ENCODE measurements at regions not wholly inside any gene's neighbourhood (a gene's known extent, or its start where the extent isn't known, plus 50 kb on each side); places are given as distances from the start of the nearest gene placed in this dataset.

DNA sequence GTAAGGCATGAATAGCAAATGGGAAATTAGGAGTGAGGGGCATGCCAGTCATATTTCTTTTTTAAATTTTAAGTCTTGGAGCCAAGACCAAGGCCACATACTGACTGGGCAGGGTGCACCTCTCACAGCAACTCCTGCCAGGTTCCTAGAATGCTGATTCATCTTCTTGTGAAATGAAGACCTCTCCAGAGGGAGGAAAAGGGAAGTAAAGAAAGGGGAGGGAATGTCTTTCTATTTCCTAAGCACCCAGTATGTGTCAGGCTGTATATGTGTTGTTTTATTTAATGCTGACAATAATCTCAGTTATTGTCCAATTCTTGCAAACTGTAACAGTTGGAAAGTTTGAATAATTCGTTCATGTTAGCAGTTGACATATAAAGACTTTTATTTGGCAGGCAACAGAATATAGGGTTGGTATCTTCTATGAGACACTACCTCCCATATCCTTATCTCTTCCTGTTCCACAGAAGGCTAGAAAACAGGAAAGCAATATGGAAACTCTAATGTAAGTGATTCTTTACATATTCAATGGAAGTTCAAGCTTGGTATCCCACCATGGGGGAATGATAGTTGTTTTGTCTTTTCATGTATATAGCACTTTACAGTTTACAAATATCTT is 259.1 kb upstream of the USP24 start:
- intact Hi-C loops (cut with micrococcal nuclease) = loop anchor here (2.0 to 10.0 kb wide), 4 partner anchors 45 to 1101 kb away; partner anchors contain the start of gene PLPP3
- CTCF ChIA-PET = interaction anchor here (1.5 kb wide), 1 partner anchor 33 kb away, joined by 6 read pairs; no protein-coding TSS in a partner anchor
- Histone ChIP-seq H3K4me2 (ENCODE audit: low read length) (no peak overlapping the region), H3K9ac (ENCODE audit: low read length) (peak overlapping the region; percentile 45; the same call in 1 of the 2 replicates), H3K36me3 (ENCODE audit: low read depth, low read length) (no peaks in the 10 kb centered on the region), H3K27ac (ENCODE audit: low read length) (peak overlapping the region; percentile 86), H2AFZ (ENCODE audit: low read length) (no peak overlapping the region), H3K27me3 (ENCODE audit: low read length) (no peaks in the 10 kb centered on the region), H3K4me3 (ENCODE audit: low read length) (no peak overlapping the region), H4K20me1 (ENCODE audit: low read length) (no peaks in the 10 kb centered on the region), H3K9me2 (replicated peaks; ENCODE audit: low read length) (no peaks in the 10 kb centered on the region), H3K79me2 (ENCODE audit: low read length) (no peaks in the 10 kb centered on the region), H3K9me3 (ENCODE audit: low read length) (no peaks in the 10 kb centered on the region), H3F3A (ENCODE audit: low read length, unreplicated experiment) (no peaks in the 10 kb centered on the region), H3K4me1 (ENCODE audit: insufficient read depth, low read length) (peaks cover 32% of the 10 kb centered on the region)
- TF ChIP-seq, protein P1, sequence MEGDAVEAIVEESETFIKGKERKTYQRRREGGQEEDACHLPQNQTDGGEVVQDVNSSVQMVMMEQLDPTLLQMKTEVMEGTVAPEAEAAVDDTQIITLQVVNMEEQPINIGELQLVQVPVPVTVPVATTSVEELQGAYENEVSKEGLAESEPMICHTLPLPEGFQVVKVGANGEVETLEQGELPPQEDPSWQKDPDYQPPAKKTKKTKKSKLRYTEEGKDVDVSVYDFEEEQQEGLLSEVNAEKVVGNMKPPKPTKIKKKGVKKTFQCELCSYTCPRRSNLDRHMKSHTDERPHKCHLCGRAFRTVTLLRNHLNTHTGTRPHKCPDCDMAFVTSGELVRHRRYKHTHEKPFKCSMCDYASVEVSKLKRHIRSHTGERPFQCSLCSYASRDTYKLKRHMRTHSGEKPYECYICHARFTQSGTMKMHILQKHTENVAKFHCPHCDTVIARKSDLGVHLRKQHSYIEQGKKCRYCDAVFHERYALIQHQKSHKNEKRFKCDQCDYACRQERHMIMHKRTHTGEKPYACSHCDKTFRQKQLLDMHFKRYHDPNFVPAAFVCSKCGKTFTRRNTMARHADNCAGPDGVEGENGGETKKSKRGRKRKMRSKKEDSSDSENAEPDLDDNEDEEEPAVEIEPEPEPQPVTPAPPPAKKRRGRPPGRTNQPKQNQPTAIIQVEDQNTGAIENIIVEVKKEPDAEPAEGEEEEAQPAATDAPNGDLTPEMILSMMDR (conservative IDR thresholded peaks at IDR 0.05; ENCODE audit: low read depth, low read length) = no peak
- no TSS peak for BruUV-seq (replicated peaks)
- peak; percentile 67 for ATAC-seq
- DNase-seq = peak; percentile 73
- POLR2A ChIA-PET (ENCODE audit: unreplicated experiment) = interaction anchor here (0.6 kb wide), 1 partner anchor 12 kb away, joined by 5 read pairs; no protein-coding TSS in a partner anchor

DNA sequence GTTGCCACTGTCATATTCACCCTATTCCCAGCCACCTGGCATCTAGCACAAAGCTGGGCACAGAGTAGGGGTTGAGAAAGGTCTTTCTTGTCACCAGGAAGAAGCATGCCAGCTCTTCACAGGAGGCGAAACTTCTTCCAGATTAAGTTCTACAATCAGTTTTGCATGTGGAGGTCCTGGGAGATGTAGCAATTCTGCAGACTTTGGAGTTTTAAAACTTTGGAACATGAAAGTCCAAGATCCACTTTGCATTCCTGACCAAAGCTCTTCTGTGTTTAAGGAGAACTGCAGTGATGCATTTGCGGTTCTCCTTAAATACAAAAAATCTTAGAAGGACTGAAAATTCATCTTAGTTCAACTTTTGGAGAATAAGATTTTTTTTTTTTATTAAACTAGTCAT is 258.5 kb upstream of the USP24 start:
- H3K27ac ChIP-seq (ENCODE audit: low read length) = peak overlapping the region; percentile 86
- ChIA-PET CTCF (interaction anchor here (1.5 to 1.6 kb wide), 2 partner anchors 33 to 95 kb away, joined by 6 to 7 read pairs; no protein-coding TSS in a partner anchor), POLR2A (ENCODE audit: unreplicated experiment) (interaction anchor here (0.6 kb wide), 1 partner anchor 11 kb away, joined by 5 read pairs; no protein-coding TSS in a partner anchor)
- H3K79me2 ChIP-seq (ENCODE audit: low read length) = no peaks in the 10 kb centered on the region
- H3K9me2 ChIP-seq (replicated peaks; ENCODE audit: low read length) = no peaks in the 10 kb centered on the region
- no peak for ATAC-seq
- no peaks in the 10 kb centered on the region for H3K36me3 ChIP-seq (ENCODE audit: low read depth, low read length)
- BruUV-seq (replicated peaks) = no TSS peak
- H3K4me3 ChIP-seq (ENCODE audit: low read length) = no peak overlapping the region; the same call in 1 of the 2 replicates
- no peak for DNase-seq
- peaks cover 32% of the 10 kb centered on the region for H3K4me1 ChIP-seq (ENCODE audit: insufficient read depth, low read length)
- no peaks in the 10 kb centered on the region for H3K27me3 ChIP-seq (ENCODE audit: low read length)
- TF ChIP-seq EZH2phosphoT487 (IDR thresholded peaks at IDR 0.05; ENCODE audit: borderline replicate concordance, low read length) = no peak
- TF ChIP-seq EZH2 (IDR thresholded peaks at IDR 0.05; ENCODE audit: low read length, unreplicated experiment) = no peak
- TF ChIP-seq, protein P1 (conservative IDR thresholded peaks at IDR 0.05; ENCODE audit: low read depth, low read length) = no peak
- peak overlapping the region; percentile 45; the same call in 1 of the 2 replicates for H3K9ac ChIP-seq (ENCODE audit: low read length)
- no peak overlapping the region for H2AFZ ChIP-seq (ENCODE audit: low read length)
- H3K4me2 ChIP-seq (ENCODE audit: low read length) = peak overlapping the region; percentile 32
- intact Hi-C loops (cut with micrococcal nuclease) = loop anchor here (2.0 to 10.0 kb wide), 4 partner anchors 45 to 1101 kb away; partner anchors contain the start of gene PLPP3
- H3F3A ChIP-seq (ENCODE audit: low read length, unreplicated experiment) = no peaks in the 10 kb centered on the region
- H4K20me1 ChIP-seq (ENCODE audit: low read length) = no peaks in the 10 kb centered on the region
- H3K9me3 ChIP-seq (ENCODE audit: low read length) = no peaks in the 10 kb centered on the region

DNA sequence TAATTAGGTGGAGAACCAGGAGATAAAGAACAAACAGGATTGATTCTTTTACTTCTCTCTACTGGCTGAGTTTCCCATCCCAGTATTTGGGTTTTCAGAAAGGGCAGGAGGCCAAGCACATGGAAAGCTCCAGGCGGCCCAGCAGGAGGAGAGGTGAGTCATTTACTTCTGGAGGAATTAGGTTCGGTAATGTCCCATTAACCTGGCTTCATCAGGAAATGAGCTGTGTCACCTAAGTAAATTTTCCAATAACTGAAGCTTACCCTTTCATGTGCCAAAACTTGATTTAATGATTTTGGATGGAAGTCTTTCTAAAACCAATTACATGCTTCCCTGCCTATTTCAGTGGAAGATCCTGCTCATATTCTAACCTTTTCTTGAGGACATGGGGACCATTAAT is 257.6 kb upstream of the USP24 start:
- ATAC-seq (peak; percentile 84), DNase-seq (peak; percentile 87)
- ChIA-PET POLR2A (ENCODE audit: unreplicated experiment) (interaction anchor here (0.5 kb wide), 1 partner anchor 1107 kb away, joined by 6 read pairs; the partner anchor contains the start of gene PLPP3), CTCF (interaction anchor here (0.7 to 1.6 kb wide), 4 partner anchors 34 to 187 kb away, joined by 3 to 12 read pairs (median 6); no protein-coding TSS in a partner anchor)
- Histone ChIP-seq H3K36me3 (ENCODE audit: low read depth, low read length) (no peaks in the 10 kb centered on the region), H3F3A (ENCODE audit: low read length, unreplicated experiment) (no peaks in the 10 kb centered on the region), H3K4me3 (ENCODE audit: low read length) (no peak overlapping the region), H3K27me3 (ENCODE audit: low read length) (no peaks in the 10 kb centered on the region), H3K27ac (ENCODE audit: low read length) (peak overlapping the region; percentile 86), H3K4me1 (ENCODE audit: insufficient read depth, low read length) (peaks cover 32% of the 10 kb centered on the region), H3K9ac (ENCODE audit: low read length) (peak overlapping the region; percentile 45; the same call in 1 of the 2 replicates), H3K4me2 (ENCODE audit: low read length) (peak overlapping the region; percentile 36), H3K79me2 (ENCODE audit: low read length) (no peaks in the 10 kb centered on the region), H3K9me3 (ENCODE audit: low read length) (no peaks in the 10 kb centered on the region), H4K20me1 (ENCODE audit: low read length) (no peaks in the 10 kb centered on the region), H2AFZ (ENCODE audit: low read length) (no peak overlapping the region), H3K9me2 (replicated peaks; ENCODE audit: low read length) (no peaks in the 10 kb centered on the region)
- TF ChIP-seq, protein P1 (conservative IDR thresholded peaks at IDR 0.05; ENCODE audit: low read depth, low read length) = no peak
- TF ChIP-seq EZH2 (IDR thresholded peaks at IDR 0.05; ENCODE audit: low read length, unreplicated experiment) (no peak), EZH2phosphoT487 (IDR thresholded peaks at IDR 0.05; ENCODE audit: borderline replicate concordance, low read length) (no peak)
- no TSS peak for BruUV-seq (replicated peaks)
- intact Hi-C loops (cut with micrococcal nuclease) = loop anchor here (5.0 to 10.0 kb wide), 3 partner anchors 95 to 1102 kb away; partner anchors contain the start of gene PLPP3
